GM18951 (cell line): ENCODE measurements at regions not wholly inside any gene's neighbourhood (a gene's known extent, or its start where the extent isn't known, plus 50 kb on each side); places are given as distances from the start of the nearest gene placed in this dataset.

ENCODE experiments used
- POLR2A ChIP-seq: IDR thresholded peaks from 4 replicates; pipeline ENCODE4 v1.6.1; 2011; ENCODE audit warnings: mild to moderate bottlenecking; ENCODE audit not compliant: insufficient read length, insufficient read depth; ENCODE audit errors: extremely low read depth
- in situ Hi-C: fragments of 300-500 bp; cut with MboI; formaldehyde crosslinking; loops from one replicate; pipeline ENCODE4 v1.12.0; 2022; ENCODE audit warnings: low sequenced_read_pairs, mixed read lengths, inconsistent platforms; ENCODE audit not compliant: unreplicated experiment

- no peak for TF ChIP-seq POLR2A
- in situ Hi-C loops: no loop called here
Measured at GRCh38 chr1:29973406-29973805, 737.1 kb downstream of the PTPRU start.

DNA sequence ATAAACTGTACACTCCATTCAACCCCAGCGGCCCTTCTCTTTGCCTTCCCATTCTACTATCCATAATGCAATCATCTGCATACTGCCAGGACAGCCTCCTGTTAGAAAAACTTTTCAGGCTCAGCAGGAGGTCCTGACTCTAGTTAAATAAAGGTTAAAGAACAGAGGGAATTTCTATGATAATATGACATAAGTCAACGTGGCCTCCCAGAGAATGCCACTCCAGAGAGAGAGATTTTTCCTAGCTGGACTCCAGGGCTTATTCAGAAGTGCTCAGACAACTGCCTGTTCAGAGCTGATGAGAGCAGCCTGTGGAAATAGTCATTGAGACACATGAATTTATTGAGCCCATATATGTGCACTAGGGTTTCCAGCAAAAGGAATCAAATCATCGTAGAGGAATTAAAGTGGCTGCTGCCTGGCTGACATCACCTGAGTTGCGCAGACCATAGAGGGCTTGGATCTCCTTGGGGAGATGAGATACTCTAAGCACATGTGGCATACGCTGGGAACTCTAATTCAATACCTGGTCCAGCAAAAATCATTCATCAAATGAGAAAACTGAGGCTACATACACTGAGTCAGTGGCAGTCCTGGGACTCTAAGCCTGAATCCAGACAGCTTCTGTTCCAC is 736.2 kb downstream of the PTPRU start:
- TF ChIP-seq POLR2A: no peak
- in situ Hi-C loops: no loop called here

GRCh38 chr1:29971703-29972102 is 735.4 kb downstream of the PTPRU start:
- TF ChIP-seq POLR2A: no peak
- in situ Hi-C loops: no loop called here

GRCh38 chr1:29970747-29971325 is 734.5 kb downstream of the PTPRU start:
- no peak for TF ChIP-seq POLR2A
- in situ Hi-C loops: no loop called here

DNA sequence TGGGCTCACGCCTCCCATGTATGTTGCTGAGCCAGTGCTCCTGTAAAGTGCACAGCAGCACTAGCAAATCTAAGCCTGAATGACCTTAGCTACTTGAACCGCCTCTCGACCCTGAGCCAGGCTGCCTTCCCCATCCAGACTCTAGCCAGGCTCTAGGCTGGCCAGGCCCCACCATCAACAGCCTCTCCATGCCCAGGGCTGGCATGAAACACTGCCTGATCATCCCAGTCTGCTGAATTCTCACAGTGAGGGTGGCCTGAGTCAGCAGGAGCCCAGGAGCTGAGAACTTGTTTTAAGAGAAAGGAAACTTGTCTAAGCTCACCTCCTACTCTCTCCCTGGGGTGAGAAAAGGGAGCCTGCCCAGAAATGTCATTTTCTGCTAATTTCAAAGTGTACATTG is 733.3 kb downstream of the PTPRU start:
- TF ChIP-seq POLR2A: no peak
- in situ Hi-C loops: no loop called here

DNA sequence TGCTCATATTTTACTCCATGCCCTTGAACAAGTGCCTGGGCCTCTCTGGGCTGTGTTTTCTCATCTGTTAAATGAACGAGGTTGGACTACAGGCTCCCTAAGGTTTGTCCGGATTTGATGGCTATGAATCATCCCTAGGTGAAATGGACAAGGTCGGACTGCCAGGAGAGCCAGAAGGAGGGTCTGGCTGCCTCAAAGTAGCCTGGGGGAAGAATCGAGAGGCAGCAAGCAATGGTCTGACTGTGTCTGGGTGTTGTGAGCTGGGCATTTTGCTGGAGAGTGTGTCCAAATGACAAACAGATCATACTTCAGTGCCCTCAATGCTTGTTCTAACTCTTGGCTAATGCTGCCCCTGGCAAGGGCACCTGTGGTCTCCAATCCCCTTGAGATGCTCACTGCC is 730.9 kb downstream of the PTPRU start:
- in situ Hi-C loops: no loop called here
- TF ChIP-seq POLR2A: no peak

DNA sequence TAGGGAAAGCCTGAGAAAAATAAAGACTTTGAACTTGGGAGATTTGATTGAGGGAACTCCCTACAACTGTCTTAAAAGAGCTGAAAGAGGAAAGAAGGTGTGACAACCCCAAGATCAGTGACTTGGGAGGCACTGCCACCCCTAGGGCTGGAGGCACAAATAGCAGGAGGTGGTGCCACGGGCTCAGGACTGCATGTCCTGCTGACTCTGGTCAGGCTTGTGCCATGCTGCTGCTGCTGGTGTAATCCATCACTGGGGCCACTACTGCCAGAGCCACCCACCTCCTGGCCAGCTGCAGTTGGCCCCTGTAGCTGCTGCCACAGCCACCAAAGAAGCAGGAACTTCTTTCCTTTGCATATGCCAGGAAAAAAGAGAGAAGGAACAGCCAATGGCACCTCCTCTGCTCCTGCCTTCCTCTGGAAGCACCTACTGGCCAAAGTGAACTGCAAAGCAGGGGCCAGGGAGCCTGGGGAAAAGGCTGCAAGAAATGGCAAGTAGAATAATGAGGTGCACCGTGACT is 730.3 kb downstream of the PTPRU start:
- in situ Hi-C loops: no loop called here
- TF ChIP-seq POLR2A: no peak

DNA sequence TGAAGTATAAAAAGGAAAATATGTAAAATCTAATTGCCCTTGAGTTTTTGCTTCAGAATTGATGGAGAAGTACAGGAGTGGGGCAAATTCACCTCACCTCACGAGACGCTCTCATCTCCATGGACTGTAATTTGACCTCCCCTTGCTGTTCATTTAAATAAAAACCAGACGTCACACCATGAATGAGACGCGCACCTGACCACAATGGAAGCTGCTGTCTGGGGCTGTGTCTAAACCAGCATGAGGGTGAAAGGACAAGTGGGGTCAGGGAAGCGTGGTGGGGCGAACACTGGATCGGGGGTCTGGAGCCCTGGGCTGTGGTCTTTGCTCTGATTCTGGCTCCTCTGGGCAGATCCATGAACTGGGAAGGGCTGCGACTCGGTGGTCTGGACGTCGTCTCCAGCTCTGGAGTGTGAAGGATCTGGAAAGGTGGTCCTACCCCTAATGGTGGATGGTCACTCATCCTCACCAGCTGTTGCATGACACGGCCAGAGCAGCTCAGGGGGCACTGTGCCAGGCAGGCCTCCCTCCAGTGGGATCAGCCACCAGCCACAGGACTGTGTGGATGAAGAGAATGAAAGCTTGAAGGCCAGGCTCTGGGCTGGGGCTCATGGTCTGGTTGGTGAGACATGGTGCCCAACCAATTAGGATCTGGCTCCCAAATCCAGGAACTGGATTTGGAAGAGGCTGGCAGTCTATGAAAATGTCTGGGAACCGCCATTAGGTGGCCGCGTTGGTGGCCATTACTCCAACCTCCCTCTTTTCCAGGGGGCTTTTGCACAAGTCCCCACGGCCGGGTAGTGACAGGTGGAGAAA is 728.6 kb downstream of the PTPRU start:
- no peak for TF ChIP-seq POLR2A
- in situ Hi-C loops: no loop called here

GRCh38 chr1:29963946-29964345 is 727.6 kb downstream of the PTPRU start:
- TF ChIP-seq POLR2A: no peak
- in situ Hi-C loops: no loop called here

GRCh38 chr1:29962831-29963247 is 726.5 kb downstream of the PTPRU start:
- in situ Hi-C loops: no loop called here
- no peak for TF ChIP-seq POLR2A

GRCh38 chr1:29962336-29962735 is 726.0 kb downstream of the PTPRU start:
- no peak for TF ChIP-seq POLR2A
- in situ Hi-C loops: no loop called here

- in situ Hi-C loops: no loop called here
- TF ChIP-seq POLR2A: no peak
Measured at GRCh38 chr1:29961293-29962059, 725.2 kb downstream of the PTPRU start.

DNA sequence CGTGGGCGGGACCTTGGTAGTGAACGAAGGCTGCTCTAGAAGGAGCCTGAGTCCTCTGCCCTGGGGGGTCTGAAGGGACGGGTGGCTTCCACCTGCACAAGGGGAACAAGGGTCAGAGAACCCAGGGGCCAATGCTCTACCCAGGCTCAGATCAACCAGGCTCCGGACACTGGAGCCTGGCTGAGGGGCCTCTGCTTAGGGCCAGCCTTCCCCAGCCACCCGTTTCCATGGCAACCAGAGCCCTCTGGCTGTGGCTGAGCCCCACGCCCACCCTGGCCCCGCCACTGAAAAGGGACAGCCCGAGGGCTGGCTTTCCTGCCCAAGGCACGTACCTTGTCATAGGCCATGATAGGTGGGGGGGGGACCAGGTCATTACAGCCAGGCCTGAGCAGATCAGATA is 724.6 kb downstream of the PTPRU start:
- no peak for TF ChIP-seq POLR2A
- in situ Hi-C loops: no loop called here

- no peak for TF ChIP-seq POLR2A
- in situ Hi-C loops: no loop called here
Measured at GRCh38 chr1:29960156-29960755, 723.9 kb downstream of the PTPRU start.
